GM12892 (cell line): ENCODE measurements at regions not wholly inside any gene's neighbourhood (a gene's known extent, or its start where the extent isn't known, plus 50 kb on each side); places are given as distances from the start of the nearest gene placed in this dataset.

Source experiments
- POLR2A ChIP-seq: IDR thresholded peaks from 2 replicates; pipeline ENCODE4 v1.6.1; 2011; ENCODE audit warnings: low read depth, low read length, control low read depth
- POLR2AphosphoS5 ChIP-seq: IDR thresholded peaks from 2 replicates; pipeline ENCODE4 v1.6.1; 2011; ENCODE audit warnings: low read depth, low read length, control low read depth

- TF ChIP-seq POLR2AphosphoS5, result no peak
- TF ChIP-seq POLR2A, result no peak
Measured at GRCh38 chr3:40631341-40631995, 106.7 kb downstream of the ZNF621 start.
